Small intestine (tissue), 7 donors: ENCODE measurements at regions not wholly inside any gene's neighbourhood (a gene's known extent, or its start where the extent isn't known, plus 50 kb on each side); places are given as distances from the start of the nearest gene placed in this dataset.
"Not testable (repeated sequence)": the region's sequence is repeated elsewhere in the genome, so short reads cannot be mapped to it uniquely, and the experiment has no call there.

ENCODE experiments used
- DNase-seq, 2 donors: peaks; one replicate each; pipeline versions ENCODE4 v3.0.0 to v3.0.0-alpha.2; 2013
- FAIRE-seq: peaks from 2 replicates; lab custom pipeline; 2012; peaks lifted over from hg19 to GRCh38; lab: Jason Lieb, UNC
- H3K27ac ChIP-seq, 3 donors: one replicate each; pipeline ENCODE4 v1.5.1; 2013; ENCODE audit warnings: low read length in 2 of 3, mild to moderate bottlenecking in 2 of 3, control low read depth in 1 of 3, inconsistent platforms in 1 of 3, low read depth in 1 of 3, moderate library complexity in 1 of 3
- H3K27me3 ChIP-seq, 3 donors: one replicate each; pipeline ENCODE4 v1.6.1; 2013; ENCODE audit warnings: low read length in 3 of 3, inconsistent platforms in 1 of 3; ENCODE audit not compliant: control insufficient read depth in 3 of 3, insufficient read depth in 3 of 3
- H3K36me3 ChIP-seq, 3 donors: one replicate each; pipeline ENCODE4 v1.6.1; 2013; ENCODE audit warnings: low read length in 3 of 3, inconsistent platforms in 1 of 3, low read depth in 1 of 3, mild to moderate bottlenecking in 1 of 3, moderate library complexity in 1 of 3; ENCODE audit not compliant: control insufficient read depth in 3 of 3, insufficient read depth in 2 of 3
- H3K4me1 ChIP-seq, 3 donors: one replicate each; pipeline ENCODE4 v1.6.1; 2013; ENCODE audit warnings: low read length in 2 of 3, inconsistent platforms in 1 of 3, low read depth in 1 of 3, mild to moderate bottlenecking in 1 of 3, moderate library complexity in 1 of 3; ENCODE audit not compliant: control insufficient read depth in 3 of 3, insufficient read depth in 2 of 3
- H3K4me3 ChIP-seq, 3 donors: one replicate each; pipeline ENCODE4 v1.5.1; 2013; ENCODE audit warnings: low read length in 3 of 3, control low read depth in 1 of 3, inconsistent platforms in 1 of 3, low read depth in 1 of 3, mild to moderate bottlenecking in 1 of 3, moderate library complexity in 1 of 3
- H3K9me3 ChIP-seq, 2 donors: one replicate each; pipeline ENCODE4 v1.6.1; 2013; ENCODE audit warnings: low read depth in 1 of 2, low read length in 1 of 2; ENCODE audit not compliant: control insufficient read depth in 2 of 2, insufficient read depth in 1 of 2
- WGBS, 3 donors: extraction: QIAGEN DNeasy Blood & Tissue Kit; methylation state at CpG; one replicate each; pipeline ENCODE4 v1.1.7; 2013; 5-methylcytosine and 5-hydroxymethylcytosine counted together
- donor health status: healthy with polysubstance abuse.
- donor health status: control.
- donor health status: control.
- donor health status: Bipolar disorder and iron deficiency.
- donor health status: healthy.

DNA sequence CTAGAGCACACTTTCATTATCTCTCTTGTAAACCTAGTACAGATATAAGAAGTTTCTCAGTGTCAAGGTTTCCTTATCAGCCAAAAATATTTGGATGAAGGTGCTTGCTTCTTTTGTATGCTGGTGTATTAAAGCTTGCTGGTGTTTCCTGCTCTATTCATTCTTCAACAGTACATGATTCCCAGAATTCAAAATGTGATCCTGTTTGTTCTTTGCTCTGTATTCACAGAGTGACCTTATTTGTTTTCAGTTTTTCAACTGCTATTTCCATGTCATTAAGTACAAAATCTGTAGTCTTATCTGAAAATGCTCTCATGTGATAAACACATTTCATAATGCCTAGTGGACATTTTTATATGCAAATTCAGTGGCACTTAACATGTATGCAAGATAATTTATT, 1185.8 kb downstream of the SUCLG1 start:
- Histone ChIP-seq H3K9me3 (no peaks in the 10 kb centered on the region), H3K27ac (no peak overlapping the region), H3K27me3 (no peaks in the 10 kb centered on the region), H3K4me3 (no peak overlapping the region), H3K4me1 (no peaks in the 10 kb centered on the region), H3K36me3 (no peaks in the 10 kb centered on the region)
- FAIRE-seq (no peak), DNase-seq (no peak)

DNA sequence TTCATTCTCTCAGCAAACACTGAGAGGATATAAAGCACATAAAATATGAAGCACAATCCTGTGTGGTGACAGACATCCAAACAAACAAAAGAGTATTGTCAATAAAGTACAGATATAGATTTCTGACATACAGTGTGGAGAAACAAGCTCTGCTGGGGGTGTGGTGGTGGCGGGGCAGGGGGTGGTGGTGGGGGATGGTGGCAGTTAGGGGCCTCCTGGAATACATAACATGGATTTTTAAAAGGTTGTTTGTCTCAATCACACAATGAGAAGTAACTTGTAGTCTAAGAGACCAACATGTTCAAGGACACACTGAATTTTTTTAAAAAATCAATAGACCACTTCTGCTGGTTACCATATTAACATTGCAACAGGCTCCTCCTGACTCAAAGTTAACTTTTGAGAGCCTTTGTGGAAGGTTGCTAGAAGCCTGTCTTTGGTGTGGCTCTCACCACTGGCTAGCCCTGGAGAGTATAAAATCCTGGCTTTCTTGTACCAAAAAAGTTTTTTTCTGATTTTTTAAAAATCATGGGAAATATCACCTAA, 1197.4 kb downstream of the SUCLG1 start:
- Histone ChIP-seq H3K9me3 (no peaks in the 10 kb centered on the region), H3K4me3 (no peak overlapping the region), H3K27ac (no peak overlapping the region), H3K4me1 (no peaks in the 10 kb centered on the region), H3K27me3 (no peaks in the 10 kb centered on the region), H3K36me3 (no peaks in the 10 kb centered on the region)
- 40 to 61% (median 57%) methylated on average over 1 of the region's 1 CpG for WGBS, 3 donors
- DNase-seq (no peak), FAIRE-seq (no peak)

DNA sequence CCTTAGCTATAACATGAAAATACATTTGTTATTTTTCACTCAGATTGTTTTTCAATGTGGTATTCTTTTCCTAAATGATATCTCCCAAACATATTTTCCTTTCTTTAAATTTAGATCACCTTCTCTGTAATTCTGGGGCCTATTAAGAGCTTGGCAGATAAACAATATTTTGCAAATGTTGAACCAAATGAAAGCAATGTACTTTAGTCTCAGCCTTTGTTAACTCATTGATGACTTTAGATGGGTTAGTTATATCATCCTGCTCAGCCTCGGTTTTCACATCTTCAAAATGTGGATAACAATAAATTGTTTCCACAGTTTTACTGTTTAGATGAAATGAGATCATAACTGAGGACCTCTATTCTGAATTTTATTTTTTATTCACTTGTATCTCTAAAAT, 1205.2 kb downstream of the SUCLG1 start:
- Histone ChIP-seq H3K27me3 (no peaks in the 10 kb centered on the region), H3K4me1 (no peaks in the 10 kb centered on the region), H3K27ac (no peak overlapping the region), H3K36me3 (no peaks in the 10 kb centered on the region), H3K9me3 (peaks cover 0 to 7% of the 10 kb centered on the region in 2 donors), H3K4me3 (no peak overlapping the region)
- FAIRE-seq (no peak), DNase-seq (no peak)
- WGBS, 3 donors, result 62 to 74% (median 68%) methylated on average over 1 of the region's 1 CpG

DNA sequence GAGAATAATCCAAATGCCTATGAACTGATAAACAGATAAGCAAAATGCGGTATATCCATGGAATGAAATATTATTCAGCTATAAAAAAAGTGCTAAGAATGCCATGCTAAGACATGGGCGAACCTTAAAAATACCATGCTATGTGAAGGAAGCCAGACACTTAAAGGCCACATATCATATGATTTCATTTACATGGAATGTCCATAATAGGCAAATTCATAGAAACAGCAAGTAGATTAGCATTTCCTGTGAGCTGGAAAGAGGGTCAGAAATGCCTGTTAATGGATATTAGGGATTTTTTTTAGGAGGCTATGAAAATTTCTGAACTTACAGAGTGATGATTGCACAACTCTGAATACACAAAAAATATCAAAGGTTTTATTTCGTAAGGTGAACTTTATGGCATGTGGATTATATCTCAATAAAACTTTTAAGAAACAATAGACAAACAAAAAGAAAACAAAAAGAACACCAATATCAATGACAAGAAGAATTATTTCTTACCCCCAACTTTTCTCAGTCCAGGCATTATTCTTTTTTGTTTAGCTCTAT, 1207.7 kb downstream of the SUCLG1 start:
- H3K36me3 ChIP-seq, result no peaks in the 10 kb centered on the region
- no peaks in the 10 kb centered on the region for H3K27me3 ChIP-seq
- FAIRE-seq (no peak), DNase-seq (no peak)
- 71 to 87% (median 82%) methylated on average over 3 of the region's 3 CpGs for WGBS, 3 donors
- H3K27ac ChIP-seq, result no peak overlapping the region
- no peak overlapping the region for H3K4me3 ChIP-seq
- no peaks in the 10 kb centered on the region for H3K4me1 ChIP-seq
- H3K9me3 ChIP-seq, result peaks cover 0 to 14% of the 10 kb centered on the region in 2 donors

DNA sequence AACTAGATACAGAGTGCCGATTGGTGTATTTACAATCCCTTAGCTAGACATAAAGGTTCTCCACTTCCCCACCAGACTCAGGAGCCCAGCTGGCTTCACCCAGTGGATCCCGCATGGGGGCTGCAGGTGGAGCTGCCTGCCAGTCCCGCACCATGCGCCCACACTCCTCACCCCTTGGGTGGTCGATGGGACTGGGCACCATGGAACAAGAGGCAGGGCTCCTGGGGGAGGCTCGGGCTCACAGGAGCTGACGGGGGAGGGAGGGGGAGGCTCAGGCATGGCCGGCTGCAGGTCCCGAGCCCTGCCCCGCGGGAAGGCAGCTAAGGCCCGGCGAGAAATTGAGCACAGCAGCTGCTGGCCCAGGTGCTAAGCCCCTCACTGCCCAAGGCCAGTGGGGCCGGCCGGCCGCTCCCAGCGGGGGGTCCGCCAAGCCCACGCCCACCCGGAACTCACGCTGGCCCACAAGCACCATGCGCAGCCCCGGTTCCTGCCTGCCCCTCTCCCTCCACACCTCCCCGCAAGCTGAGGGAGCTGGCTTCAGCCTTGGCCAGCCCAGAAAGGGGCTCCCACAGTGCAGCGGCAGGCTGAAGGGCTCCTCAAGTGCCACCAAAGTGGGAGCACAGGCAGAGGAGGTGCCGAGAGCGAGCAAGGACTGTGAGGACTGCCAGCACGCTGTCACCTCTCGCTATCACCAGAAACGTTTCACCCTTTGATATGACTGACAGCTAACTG, 1213.1 kb downstream of the SUCLG1 start:
- not testable (repeated sequence) for DNase-seq, H3K4me1 ChIP-seq, H3K27ac ChIP-seq, H3K4me3 ChIP-seq, FAIRE-seq, H3K36me3 ChIP-seq, H3K27me3 ChIP-seq
- H3K9me3 ChIP-seq, result peaks cover 0 to 16% of the 10 kb centered on the region in 2 donors
- 89 to 95% (median 93%) methylated on average over 18 to 30 of the region's 30 CpGs for WGBS, 3 donors

DNA sequence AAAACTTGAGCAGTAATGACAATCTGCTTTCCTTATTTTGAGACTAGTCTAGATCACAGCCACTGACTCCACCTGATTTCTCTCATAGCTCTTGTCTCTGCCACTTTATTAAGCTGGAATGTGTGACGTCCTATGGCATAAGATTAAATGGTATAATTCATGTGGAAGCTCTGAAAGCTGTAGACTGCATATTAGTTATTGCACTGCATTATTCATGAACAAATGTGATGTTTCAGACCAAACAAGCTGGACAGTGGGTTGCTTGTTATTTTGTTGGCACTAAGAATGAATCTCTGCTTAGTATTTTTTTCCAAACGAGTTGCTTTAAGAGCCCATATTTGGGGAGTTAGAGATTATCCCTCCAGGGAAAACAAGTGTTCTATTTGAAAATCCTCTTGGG, 1218.5 kb downstream of the SUCLG1 start:
- Histone ChIP-seq H3K36me3 (no peaks in the 10 kb centered on the region), H3K27ac (no peak overlapping the region), H3K27me3 (no peaks in the 10 kb centered on the region), H3K9me3 (no peaks in the 10 kb centered on the region), H3K4me1 (no peaks in the 10 kb centered on the region), H3K4me3 (no peak overlapping the region)
- WGBS, 3 donors, result 48 to 74% (median 63%) methylated on average over 2 of the region's 2 CpGs
- DNase-seq (no peak), FAIRE-seq (no peak)

DNA sequence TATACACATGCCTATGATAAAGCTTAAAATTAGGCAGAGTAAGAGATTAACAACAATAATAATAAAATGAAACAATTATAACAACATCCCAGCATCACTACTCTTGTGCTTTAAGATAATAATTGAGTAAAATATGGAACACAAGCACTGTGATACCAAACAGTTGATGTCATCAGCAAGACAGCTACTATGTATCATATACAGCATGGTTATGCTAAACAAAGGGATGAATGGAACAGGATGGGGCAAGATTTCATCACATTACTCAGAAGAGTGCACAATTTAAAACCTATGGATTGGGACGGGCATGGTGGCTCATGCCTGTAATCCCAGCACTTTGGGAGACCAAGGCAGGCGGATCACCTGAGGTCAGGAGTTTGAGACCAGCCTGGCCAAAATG, 1221.0 kb downstream of the SUCLG1 start:
- H3K27me3 ChIP-seq, result no peaks in the 10 kb centered on the region
- no peaks in the 10 kb centered on the region for H3K4me1 ChIP-seq
- whole genome bisulfite sequencing, 3 donors, result 87 to 93% (median 91%) methylated on average over 2 of the region's 2 CpGs
- DNase-seq (no peak), FAIRE-seq (no peak)
- H3K4me3 ChIP-seq, result no peak overlapping the region
- H3K27ac ChIP-seq, result no peak overlapping the region
- H3K9me3 ChIP-seq, result no peaks in the 10 kb centered on the region
- no peaks in the 10 kb centered on the region for H3K36me3 ChIP-seq

DNA sequence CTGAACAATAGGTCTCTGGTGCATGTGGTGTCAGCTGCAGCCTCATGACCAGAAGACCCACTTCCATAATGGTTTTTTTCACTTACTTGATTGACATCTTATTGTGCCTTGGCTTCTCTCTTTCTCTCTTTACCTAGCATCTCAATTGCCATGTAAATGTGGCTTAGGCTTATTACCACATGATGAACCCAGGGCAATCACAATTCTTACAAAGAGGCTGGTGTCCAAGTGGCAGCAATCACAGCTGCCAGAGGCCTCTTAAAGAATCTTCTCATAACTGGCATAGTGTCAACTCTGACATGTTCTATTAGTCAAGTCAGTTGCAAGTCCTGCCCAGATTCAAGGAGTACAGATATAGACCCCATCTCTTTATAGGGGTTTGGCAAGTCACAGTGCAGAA, 1224.8 kb downstream of the SUCLG1 start:
- Histone ChIP-seq H3K27ac (no peak overlapping the region), H3K4me3 (no peak overlapping the region), H3K9me3 (no peaks in the 10 kb centered on the region), H3K36me3 (no peaks in the 10 kb centered on the region), H3K4me1 (no peaks in the 10 kb centered on the region), H3K27me3 (no peaks in the 10 kb centered on the region)
- FAIRE-seq, result no peak
- no peak for DNase-seq
